HPDE6-E6E7 (cell line): ENCODE measurements at regions not wholly inside any gene's neighbourhood (a gene's known extent, or its start where the extent isn't known, plus 50 kb on each side); places are given as distances from the start of the nearest gene placed in this dataset.
"Not testable (repeated sequence)": the region's sequence is repeated elsewhere in the genome, so short reads cannot be mapped to it uniquely, and the experiment has no call there.

Experiments
- DNase-seq: peaks from one replicate; pipeline ENCODE4 v3.0.0; 2011; ENCODE audit warnings: missing footprints; ENCODE audit errors: extremely low spot score

DNA sequence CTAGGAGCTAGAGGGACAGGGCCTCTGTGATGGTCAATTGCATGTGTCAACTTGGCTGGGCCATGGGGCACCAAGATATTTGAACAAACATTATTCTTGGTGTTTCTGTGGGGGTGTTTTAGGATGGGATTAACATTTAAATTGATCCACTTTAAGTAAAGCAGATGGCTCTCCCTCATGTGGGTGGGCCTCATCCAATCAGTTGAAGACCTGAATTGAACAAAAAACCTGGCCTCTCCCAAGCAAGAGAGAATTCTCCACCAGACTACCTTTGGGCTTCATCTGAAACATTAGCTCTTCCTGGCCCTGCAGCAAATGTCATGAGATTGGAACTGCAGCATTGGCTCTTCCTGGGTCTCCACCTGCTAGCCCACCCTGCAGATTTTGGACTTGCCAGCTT lies 207.1 kb upstream of the ATP6AP2 start:
- no peak for DNase-seq

DNA sequence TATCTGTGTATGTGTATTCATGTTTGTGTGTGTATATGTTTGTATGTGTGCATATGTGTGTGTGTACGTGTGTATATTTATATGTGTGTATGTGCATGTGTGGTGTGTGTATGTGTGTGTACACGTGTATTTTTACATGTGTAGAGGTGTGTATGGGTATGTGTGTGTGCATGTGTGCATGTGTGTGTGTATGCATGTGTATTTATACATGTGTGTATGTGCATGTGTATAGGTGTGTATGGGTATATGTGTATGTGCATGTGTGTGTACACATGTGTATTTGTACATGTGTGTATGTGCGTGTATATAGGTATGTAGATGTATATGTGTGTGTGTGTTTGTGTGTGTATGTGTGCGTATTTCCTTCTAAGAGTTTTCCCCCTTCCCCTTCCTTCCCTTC lies 207.7 kb upstream of the ATP6AP2 start:
- no peak for DNase-seq

DNA sequence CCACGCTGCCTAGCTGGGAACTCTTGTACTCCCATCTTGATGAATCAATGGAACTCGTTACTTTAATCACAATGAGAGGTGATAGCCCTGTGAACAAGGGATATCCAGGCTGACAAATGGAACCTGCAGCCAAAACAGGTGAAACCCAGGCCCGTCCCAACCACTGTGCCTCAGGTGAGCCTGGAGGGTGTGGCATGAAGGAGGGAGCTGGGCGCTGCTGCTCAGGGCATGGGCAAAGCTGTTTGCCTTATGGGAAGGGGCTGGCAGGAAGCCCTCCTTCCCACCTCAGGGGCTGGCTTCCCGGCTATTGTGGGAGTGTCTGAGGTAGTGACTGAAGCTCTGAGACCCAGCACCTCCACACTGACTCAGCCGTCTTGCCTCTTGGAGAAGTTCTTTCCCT lies 209.4 kb upstream of the ATP6AP2 start:
- DNase-seq = no peak

DNA sequence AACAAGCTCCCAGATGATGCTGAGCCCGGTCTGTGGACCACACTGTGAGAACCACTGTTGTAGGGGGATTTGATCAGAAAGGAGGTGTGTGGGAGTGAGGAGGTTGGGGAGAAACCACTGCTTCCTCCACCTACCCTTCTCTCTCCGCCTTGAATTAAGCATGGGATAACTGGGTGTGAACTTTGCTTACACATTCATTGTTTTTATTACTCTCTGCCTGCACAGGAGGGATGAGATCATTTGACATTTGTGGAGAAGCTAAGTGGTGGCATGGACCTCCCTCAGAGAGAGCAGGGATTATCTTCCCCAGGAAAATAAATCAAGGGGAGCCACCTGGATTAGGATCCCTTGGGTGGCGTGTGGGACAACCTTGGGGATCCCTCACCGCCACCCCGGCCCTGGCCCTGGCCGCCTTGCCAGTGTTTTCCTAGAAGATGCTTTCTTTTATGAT lies 212.1 kb upstream of the ATP6AP2 start:
- no peak for DNase-seq

DNA sequence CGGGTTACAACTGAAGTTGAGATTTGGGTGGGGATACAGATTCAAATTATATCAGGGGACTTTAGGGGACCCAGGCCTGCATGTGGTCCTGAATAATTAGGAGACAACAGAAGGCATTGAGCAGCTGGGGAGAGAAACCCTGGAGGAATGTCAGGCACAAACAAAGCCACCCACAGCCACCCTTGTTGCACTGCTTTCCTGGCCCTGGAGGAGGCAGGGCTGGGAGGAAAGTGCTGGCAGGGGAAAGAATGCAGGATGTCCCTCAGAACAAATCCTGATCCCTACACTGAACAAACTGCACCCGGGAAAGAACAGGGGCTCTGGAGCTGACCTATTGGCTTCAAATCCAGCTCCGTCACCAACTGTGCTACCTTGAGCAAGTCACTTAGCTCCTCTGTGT lies 214.1 kb upstream of the ATP6AP2 start:
- no peak for DNase-seq

DNA sequence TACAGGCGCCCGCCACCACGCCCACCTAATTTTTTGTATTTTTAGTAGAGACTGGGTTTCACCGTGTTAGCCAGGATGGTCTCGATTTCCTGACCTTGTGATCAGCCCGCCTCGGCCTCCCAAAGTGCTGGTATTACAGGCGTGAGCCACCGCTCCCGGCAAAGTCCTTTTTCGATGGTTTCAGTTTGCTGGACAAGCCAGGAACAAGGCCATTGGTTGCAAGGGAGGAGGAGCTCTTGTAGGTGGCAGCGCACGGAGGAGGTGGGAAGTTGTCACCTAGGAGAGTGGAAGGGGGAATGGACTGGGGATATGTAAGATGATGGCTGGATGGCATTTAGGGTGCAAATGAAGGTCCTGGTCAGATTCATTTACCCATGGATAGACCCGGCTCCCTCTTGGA lies 218.5 kb upstream of the ATP6AP2 start:
- not testable (repeated sequence) for DNase-seq

DNA sequence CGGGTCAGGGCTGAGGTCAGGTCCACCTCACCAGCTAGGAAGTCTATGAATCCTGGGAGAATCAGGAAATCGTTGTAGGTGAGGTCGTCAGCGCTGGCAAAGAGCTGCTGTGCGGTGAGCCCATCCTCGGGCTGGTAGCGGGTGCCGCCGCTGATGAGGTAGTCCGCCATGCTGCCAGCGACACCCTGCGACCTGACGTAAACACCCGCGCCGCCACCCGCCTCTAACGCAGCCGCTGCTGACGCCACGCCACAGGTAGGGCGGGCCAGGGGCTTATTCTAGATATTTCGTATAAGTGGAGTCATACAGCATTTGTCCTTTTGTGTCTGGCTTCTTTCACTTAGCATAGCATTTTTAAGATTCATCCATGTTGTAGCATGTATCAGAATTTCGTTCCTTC lies 220.2 kb upstream of the ATP6AP2 start:
- DNase-seq = no peak

DNA sequence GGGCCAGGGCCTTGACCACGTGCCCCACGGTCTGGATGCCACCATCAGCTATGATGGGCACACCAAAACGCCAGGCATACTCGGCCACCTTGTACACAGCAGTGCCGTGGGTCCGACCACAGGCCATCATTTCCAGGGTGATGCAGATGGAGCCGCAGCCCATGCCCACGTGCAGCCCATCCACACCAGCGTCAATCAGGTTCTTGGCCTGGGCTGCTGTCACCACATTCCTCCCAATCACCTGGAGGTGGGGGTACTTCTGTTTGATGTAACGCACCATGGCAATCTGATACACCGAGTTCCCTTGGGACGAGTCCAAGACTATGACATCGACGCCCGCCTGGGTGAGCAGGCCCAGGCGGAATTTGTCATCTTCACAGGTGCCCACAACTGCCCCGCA lies 221.2 kb upstream of the ATP6AP2 start:
- no peak for DNase-seq

DNA sequence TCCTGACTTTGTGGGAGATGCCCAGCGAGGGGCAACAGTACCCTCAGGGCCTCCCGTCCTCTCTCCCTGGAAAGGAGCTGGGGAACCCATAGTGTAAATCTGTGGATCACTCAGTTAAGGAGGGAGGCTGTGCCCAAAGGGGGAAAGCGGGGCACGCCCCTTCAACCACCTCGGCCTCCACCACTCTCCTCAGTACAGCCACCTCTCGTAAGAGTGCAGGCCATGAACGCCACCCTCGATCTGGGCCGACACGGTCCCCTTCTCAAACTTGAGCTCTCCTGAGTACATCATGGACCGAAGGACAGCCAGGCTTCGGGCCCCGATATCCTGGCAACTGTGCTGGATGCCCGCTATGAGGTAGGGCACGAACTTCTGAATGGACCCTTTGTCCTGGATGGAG lies 221.8 kb upstream of the ATP6AP2 start:
- no peak for DNase-seq

DNA sequence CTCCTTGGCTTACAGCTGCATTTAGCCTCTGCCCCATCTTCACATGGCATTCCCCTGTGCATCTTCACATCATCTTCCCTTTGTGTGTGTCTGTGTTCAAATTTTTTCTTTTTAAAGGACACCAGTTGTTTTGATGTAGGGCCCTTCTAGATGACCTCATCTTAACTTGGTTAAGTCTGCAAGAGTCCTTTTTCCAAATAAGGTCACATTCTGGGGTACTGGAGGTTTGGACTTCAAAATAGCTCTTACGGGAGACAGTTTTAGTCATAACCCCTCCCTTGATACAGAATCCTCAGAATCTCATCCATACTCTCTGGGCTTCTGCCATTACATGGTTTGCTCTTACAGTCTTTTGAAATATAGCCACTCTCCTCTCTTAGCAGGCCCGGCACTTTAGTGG lies 231.5 kb upstream of the ATP6AP2 start:
- no peak for DNase-seq

DNA sequence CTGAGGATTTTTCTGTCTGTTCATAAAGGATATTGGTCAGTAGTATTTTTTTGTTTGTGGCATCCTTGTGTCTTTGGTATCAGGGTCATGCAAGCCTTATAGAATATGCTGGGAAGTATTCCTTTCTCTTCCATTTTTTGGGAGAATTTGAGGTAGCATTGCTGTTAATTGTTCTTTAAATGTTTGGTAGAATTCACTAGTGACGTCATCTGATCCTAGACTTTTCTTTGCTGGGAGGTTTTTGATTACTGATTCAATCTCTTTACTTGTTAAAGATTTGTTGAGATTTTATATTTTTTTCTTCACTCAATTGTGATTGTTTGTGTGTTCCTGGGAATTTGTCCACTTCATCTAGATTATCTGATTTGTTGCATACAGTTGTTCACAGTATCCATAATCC lies 234.4 kb upstream of the ATP6AP2 start:
- DNase-seq = no peak

DNA sequence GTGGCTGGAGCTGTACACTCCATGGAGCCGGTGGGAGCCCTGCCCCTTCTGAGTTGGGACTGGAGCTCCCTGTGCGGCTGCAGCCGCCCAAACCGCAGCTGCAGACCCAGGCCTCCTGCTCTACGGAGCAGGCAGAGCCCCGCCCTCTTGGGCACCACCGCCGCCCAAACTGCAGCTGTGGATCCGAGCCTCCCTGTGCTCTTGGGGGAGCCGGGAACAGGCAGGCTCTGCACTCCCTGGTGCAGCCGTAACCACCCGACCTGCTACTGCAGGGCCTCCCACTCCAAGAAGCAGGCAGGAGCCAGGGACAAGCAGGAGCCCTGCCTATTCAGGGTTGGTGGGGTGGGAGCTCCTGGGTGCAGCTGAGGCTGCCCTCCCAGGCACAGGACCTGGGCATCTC lies 237.5 kb upstream of the ATP6AP2 start:
- no peak for DNase-seq

DNA sequence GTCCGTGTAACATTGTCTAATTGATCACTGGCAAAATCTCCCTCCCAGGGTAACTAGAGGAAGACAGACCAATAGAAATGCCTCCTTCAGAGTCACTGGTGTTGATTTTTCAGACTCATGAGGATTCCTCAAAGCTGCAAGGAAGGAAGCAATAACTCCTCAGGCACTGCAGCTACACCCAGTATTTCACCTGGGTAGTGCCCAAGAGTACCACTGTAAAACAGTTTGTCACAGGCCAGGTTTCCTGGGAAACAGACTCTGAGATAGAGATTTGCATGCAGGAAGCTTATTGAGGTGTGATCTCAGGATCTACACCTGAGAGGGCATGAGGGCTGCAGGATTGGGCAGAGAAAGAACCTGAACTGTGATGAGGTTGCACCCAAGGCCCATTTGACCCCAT lies 240.7 kb upstream of the ATP6AP2 start:
- no peak for DNase-seq

DNA sequence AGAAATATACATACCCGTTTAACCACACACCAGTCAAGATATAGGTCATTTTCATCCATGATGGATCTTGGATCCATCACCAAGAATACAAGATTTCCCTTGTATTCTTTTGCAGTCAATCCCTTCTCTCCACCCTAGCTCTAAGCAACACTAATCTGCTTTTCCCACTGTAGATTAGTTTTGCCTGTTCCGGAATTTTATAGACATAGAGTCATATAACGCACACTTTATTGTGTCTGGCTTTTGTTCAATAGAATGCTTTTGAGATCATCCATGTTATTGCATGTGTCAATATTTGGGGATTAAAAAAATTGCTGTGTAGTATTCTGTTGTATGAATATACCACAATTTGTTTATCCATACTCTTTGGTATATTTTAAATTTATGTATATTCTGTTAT lies 235.6 kb upstream of the BCOR start:
- no peak for DNase-seq

DNA sequence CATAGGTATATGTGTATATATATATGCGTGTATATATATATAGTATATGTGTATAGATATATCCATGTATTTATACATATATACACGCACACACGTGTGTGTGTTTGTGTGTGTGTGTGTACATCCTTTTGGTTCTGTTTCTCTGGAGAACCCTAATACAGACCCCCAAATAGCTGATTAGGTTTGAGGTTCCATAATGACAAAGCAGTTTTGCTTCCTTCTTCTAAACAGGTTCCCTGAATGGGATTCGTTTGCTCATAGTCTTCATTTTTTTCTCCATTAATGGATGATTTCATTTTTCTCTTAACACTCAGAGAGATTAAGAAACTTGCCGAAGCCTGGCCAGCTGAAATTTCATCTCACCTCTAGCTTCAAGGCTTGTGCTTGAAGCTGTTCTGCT lies 234.0 kb upstream of the BCOR start:
- DNase-seq = no peak

DNA sequence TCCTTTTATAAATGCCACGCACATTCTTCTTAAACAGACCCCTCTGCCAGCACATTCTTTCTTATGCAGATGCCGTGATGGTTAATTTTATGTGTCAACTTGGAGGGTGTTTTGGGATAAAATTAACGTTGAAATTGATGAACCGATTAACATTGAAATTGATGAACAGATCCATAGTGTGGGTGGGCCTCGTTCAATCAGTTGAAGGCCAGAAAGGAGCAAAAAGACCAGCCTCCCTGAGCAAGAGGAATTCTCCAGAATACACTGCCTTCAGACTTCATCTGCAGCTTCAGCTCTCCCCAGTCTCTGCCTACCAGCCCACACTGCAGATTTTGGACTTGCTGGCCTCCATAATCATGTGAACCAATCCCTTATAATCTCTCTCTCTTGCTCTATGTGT lies 233.6 kb upstream of the BCOR start:
- no peak for DNase-seq

DNA sequence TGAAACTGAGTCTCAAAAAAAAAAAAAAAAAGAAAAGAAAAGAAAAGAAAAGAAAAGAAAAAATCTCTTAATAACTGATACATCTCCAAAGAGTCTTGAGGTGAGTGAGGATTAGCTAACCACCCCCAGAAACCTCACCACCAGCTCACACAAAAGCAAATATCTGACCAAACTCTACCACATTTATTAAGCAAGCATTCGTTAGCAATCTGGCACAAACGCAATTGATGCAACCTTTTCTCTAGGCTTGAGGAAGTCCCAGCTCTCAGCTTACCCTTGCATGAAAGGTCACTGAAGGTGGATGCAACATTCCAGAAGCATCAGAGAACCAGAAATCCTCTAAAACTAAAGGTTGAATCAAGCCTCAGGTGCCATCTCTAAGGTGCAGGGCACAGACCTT lies 231.9 kb upstream of the BCOR start:
- no peak for DNase-seq

DNA sequence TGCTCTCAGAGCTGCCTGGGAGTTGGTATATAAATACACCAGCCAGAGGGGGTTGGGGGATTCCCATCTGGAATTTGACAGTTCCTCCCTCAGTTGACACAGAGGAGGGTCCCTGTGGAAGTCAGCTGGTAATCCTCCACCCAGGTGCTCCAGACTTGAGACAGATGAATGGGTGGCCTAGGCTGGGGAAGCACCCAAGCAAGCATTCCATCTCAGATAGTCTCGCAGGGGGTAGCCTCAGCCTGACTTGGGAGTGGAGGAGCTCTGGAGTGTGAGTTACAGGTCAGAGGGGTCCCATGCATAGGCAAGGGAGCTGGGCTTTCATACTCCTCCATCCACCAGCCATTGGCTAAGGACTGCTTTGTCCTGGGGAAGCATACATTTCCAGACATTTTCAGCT lies 229.3 kb upstream of the BCOR start:
- DNase-seq = no peak

DNA sequence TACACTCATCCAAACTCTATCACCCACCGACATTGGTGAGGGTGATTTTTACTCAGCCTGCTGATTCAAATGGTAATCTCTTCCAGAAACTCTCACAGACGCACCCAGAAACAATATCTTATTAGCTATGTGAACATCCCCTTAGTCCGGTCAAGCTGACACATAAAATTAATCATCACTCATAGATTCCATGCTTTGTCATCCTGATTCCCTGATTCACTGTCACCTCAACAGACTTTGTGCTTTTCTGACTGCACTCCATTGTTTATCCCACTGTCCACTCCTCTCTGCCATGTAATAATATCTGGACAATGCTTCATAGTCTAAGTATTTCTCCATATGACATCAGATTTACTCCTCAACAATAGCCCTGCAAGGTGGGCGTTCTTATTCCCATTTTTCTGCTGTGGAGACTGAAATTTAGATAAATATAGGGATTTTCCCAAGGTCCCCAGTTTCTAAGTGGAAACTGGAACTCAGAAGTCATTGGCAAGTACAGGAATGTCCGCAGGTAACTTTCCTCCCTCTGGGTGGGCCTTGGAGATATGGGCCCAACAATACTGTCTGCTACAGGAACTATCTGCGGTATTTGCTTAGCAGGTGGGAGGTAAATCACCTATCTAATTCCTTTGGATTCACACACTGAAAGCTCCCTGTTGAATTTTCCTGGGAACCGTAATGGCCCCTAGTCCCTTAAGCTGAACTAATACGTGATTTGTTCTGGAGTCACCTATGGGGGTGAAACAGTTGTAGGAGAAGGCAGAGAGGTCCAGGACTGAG lies 228.6 kb upstream of the BCOR start:
- DNase-seq = no peak

DNA sequence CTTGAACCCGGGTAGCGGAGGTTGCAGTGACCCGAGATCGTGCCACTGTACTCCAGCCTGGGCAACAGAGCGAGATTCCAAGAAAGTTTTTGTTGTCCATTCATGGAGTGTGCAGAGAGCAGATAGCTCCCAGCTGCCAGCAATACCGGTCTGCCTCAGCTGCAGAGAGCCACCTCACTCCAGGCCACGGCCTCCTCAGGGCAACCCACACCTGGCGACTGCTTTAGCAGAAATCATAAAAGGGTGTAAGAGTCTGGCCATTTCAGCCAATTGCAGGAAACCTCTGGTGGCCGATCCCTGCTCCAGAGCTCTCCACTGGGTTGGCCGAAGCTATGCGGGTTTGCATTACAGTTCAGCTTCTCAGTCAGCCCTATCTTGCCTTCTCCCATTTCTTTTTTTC lies 227.4 kb upstream of the BCOR start:
- DNase-seq = no peak

DNA sequence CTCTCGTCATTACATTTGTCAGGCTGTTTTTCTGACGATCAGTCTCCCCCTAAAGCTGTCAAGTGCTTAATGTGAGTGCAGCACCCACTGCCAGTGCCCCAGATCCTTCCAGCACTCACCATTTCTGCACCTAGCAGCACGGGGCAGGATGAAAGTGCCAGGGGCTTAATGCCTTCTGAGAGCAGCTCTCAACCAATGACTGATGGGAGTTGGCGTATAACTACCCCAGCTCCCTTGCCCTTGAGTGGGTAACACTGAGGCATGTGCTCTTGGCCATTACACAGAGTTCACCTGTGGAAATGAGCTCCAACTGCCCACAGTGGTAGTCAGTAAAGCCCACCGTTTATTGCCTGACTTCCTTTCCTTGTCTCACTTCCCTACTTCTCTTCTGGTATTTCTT lies 226.2 kb upstream of the BCOR start:
- DNase-seq = no peak

DNA sequence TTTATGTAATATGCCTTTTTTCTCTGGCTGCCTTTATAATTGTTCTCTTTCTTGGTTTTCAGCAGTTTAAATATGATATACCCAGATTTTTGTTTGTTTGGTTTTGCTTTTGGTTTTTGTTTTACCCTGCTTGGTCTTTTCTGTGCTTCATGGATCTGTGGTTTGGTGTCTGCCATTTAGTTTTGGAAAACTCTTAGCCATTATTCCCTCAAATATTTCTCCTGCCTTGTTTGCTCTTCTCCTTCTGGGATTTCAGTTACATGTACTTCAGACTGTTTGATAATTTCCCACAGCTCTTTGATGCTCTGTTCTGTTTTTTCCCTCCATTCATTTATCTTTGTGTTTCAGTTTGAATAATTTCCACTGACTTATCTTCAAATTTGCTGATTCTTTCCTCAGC lies 223.1 kb upstream of the BCOR start:
- no peak for DNase-seq

DNA sequence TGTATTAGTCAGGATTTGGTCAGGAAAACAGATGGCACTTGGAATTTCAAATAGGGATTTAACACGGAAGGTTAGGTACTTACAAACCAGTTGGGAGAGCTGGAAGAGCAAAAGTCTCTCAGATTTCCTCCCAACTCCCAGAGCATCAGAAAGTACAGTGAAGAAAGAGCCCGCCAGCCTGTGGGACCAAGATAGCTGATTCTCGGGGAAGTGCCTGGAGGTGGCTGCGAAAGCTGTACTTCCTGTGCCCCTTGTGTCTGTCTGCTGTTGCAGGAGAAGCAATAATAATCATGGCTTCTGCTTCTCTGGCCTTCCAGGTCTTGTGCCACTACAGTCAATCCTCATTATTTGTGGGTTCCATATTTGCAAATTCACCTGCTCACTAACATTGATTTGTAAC lies 221.0 kb upstream of the BCOR start:
- DNase-seq = no peak

DNA sequence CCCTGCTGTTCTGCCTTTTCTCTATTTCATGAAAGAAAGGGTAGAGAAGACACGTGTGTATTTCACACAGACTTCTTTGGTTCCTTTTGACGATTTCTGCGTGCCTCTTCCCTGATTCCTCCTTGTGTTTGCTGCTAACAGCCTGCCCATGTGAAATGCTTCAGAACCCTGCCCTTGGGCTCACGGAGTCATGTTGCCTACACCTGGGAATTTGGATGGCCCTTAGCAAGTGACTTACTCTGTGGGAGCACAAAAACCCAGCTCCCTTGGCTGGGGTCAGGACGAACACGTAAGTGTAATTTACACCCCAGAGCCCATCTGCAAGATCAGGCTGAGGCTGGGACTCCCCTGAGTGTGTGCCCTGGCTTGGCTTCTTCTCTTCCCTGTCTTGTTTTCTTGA lies 220.3 kb upstream of the BCOR start:
- no peak for DNase-seq
